ENCODE measurements at regions not wholly inside any gene's neighbourhood (a gene's known extent, or its start where the extent isn't known, plus 50 kb on each side); places are given as distances from the start of the nearest gene placed in this dataset.

DNA sequence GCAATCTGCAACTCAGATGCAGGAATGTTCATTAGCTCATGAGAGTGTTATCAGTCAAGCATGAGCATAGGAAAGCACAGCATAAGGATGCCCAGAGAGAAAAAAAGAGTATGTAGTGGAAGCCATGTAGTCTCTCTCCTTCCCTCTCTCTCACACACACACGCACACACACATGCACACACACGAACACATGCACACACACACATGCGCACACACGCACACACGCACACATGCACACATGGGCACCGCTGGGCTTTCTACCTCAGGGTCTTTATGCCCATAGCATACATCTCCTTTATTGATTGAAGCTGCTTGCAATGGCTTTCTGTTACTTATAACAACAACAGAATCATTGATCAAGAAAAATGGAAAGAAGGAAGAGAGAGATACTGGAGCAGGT, 240.9 kb downstream of the ETNK1 start:
- no peak for DNase-seq

GRCh38 chr12:22866406-22866805, 241.4 kb downstream of the ETNK1 start:
- CTCF ChIA-PET = no interaction called here
- Mint-ChIP-seq H3K9me3 (ENCODE audit: low read depth, unreplicated experiment) (no peaks in the 10 kb centered on the region), H3K27me3 (ENCODE audit: unreplicated experiment) (peaks cover 18% of the 10 kb centered on the region), H3K36me3 (ENCODE audit: insufficient read depth, unreplicated experiment) (no peaks in the 10 kb centered on the region), H3K4me3 (ENCODE audit: low read depth, unreplicated experiment) (no peak overlapping the region), H3K27ac (ENCODE audit: unreplicated experiment) (no peak overlapping the region), H3K4me1 (ENCODE audit: low read depth, unreplicated experiment) (no peaks in the 10 kb centered on the region)
- no TSS peak for BruUV-seq (replicated peaks)
- intact Hi-C loops (cut with micrococcal nuclease; ENCODE audit: unreplicated experiment) = no loop called here
- DNase-seq = no peak
- TF ChIP-seq, protein P1, sequence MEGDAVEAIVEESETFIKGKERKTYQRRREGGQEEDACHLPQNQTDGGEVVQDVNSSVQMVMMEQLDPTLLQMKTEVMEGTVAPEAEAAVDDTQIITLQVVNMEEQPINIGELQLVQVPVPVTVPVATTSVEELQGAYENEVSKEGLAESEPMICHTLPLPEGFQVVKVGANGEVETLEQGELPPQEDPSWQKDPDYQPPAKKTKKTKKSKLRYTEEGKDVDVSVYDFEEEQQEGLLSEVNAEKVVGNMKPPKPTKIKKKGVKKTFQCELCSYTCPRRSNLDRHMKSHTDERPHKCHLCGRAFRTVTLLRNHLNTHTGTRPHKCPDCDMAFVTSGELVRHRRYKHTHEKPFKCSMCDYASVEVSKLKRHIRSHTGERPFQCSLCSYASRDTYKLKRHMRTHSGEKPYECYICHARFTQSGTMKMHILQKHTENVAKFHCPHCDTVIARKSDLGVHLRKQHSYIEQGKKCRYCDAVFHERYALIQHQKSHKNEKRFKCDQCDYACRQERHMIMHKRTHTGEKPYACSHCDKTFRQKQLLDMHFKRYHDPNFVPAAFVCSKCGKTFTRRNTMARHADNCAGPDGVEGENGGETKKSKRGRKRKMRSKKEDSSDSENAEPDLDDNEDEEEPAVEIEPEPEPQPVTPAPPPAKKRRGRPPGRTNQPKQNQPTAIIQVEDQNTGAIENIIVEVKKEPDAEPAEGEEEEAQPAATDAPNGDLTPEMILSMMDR (IDR thresholded peaks at IDR 0.05; ENCODE audit: unreplicated experiment) = no peak

More for the DNA sequence above, 240.9 kb downstream of the ETNK1 start:
- no peak overlapping the region for H3K27ac Mint-ChIP-seq (ENCODE audit: unreplicated experiment)
- H3K4me3 Mint-ChIP-seq (ENCODE audit: low read depth, unreplicated experiment) = no peak overlapping the region
- CTCF ChIA-PET = no interaction called here
- TF ChIP-seq, protein P1 (IDR thresholded peaks at IDR 0.05; ENCODE audit: unreplicated experiment) = no peak
- H3K4me1 Mint-ChIP-seq (ENCODE audit: low read depth, unreplicated experiment) = no peaks in the 10 kb centered on the region
- no peaks in the 10 kb centered on the region for H3K9me3 Mint-ChIP-seq (ENCODE audit: low read depth, unreplicated experiment)
- intact Hi-C loops (cut with micrococcal nuclease; ENCODE audit: unreplicated experiment) = no loop called here
- H3K27me3 Mint-ChIP-seq (ENCODE audit: unreplicated experiment) = peaks cover 18% of the 10 kb centered on the region
- BruUV-seq (replicated peaks) = no TSS peak
- H3K36me3 Mint-ChIP-seq (ENCODE audit: insufficient read depth, unreplicated experiment) = no peaks in the 10 kb centered on the region

DNA sequence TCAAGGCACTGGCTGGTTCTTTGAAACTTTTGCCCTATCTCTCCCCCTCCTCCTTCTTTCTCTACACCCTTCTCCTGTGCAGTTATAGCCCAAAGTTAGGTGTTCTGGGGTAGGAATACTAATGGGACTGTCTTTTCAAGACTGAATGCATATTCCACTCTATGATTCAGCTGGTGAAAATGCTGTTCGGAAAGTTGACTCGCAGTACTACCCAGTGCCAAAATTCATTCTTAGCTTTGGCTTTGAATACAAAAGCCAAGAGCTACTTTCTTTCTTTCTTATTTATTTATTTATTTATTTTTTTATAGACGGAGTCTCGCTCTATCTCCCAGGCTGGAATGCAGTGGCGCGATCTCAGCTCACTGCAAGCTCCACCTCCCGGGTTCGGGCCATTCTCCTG, 249.2 kb downstream of the ETNK1 start:
- Mint-ChIP-seq H3K27ac (ENCODE audit: unreplicated experiment) (no peak overlapping the region), H3K4me3 (ENCODE audit: low read depth, unreplicated experiment) (no peak overlapping the region), H3K27me3 (ENCODE audit: unreplicated experiment) (no peaks in the 10 kb centered on the region), H3K9me3 (ENCODE audit: low read depth, unreplicated experiment) (no peaks in the 10 kb centered on the region), H3K4me1 (ENCODE audit: low read depth, unreplicated experiment) (no peaks in the 10 kb centered on the region), H3K36me3 (ENCODE audit: insufficient read depth, unreplicated experiment) (no peaks in the 10 kb centered on the region)
- DNase-seq = no peak
- intact Hi-C loops (cut with micrococcal nuclease; ENCODE audit: unreplicated experiment) = no loop called here
- BruUV-seq (replicated peaks) = no TSS peak
- TF ChIP-seq, protein P1 (IDR thresholded peaks at IDR 0.05; ENCODE audit: unreplicated experiment) = no peak
- CTCF ChIA-PET = no interaction called here

DNA sequence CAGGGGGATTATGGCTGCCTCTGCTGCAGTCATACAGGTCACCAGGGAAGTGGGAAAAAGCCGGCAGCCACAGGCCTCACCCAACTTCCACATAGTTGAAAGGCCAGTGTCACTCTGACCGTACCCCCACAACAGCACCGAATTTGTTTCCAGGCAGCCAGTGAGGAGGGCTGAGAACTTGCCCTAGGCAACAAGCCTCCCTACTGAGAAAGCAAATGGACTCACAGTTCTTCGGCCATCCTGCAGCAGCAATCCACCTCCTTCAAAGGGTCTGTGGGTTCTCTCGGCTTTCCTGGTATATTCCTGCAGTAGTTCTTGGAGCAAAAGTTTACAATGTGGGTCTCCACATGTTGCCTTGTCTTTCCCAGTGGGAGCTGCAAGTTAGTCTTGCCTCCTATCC, 251.3 kb downstream of the ETNK1 start:
- DNase-seq = no peak
- Mint-ChIP-seq H3K27me3 (ENCODE audit: unreplicated experiment) (no peaks in the 10 kb centered on the region), H3K27ac (ENCODE audit: unreplicated experiment) (no peak overlapping the region), H3K4me1 (ENCODE audit: low read depth, unreplicated experiment) (no peaks in the 10 kb centered on the region), H3K36me3 (ENCODE audit: insufficient read depth, unreplicated experiment) (no peaks in the 10 kb centered on the region), H3K4me3 (ENCODE audit: low read depth, unreplicated experiment) (no peak overlapping the region), H3K9me3 (ENCODE audit: low read depth, unreplicated experiment) (no peaks in the 10 kb centered on the region)
- CTCF ChIA-PET = interaction anchor here (0.7 kb wide), 1 partner anchor 418 kb away, joined by 5 read pairs; no protein-coding TSS in a partner anchor
- intact Hi-C loops (cut with micrococcal nuclease; ENCODE audit: unreplicated experiment) = no loop called here
- TF ChIP-seq, protein P1 (IDR thresholded peaks at IDR 0.05; ENCODE audit: unreplicated experiment) = no peak
- no TSS peak for BruUV-seq (replicated peaks)

All from Calu3 (cell line).